Neural progenitor cell (in vitro differentiated cells): ENCODE measurements at regions not wholly inside any gene's neighbourhood (a gene's known extent, or its start where the extent isn't known, plus 50 kb on each side); places are given as distances from the start of the nearest gene placed in this dataset.

Source experiments
- DNase-seq: peaks from one replicate; pipeline ENCODE4 v3.0.0-alpha.2; 2016; ENCODE audit warnings: low spot score
- H2AFZ ChIP-seq: fragments of 200-600 bp; sonication (generic); replicated peaks from 2 replicates; pipeline ENCODE4 v1.6.1; 2016; ENCODE audit warnings: antibody characterized with exemption
- H3F3A ChIP-seq: fragments of 200-600 bp; sonication (generic); 2 replicates; pipeline ENCODE4 v1.6.1; 2016; ENCODE audit warnings: antibody characterized with exemption, low read depth
- H3K27ac ChIP-seq: fragments of 200-600 bp; sonication (generic); 2 replicates; pipeline ENCODE4 v1.5.1; 2016; ENCODE audit warnings: mild to moderate bottlenecking
- H3K27me3 ChIP-seq: fragments of 200-600 bp; sonication (generic); 2 replicates; pipeline ENCODE4 v1.6.1; 2016; ENCODE audit warnings: mild to moderate bottlenecking, moderate library complexity
- H3K36me3 ChIP-seq: fragments of 200-600 bp; sonication (generic); 2 replicates; pipeline ENCODE4 v1.5.1; 2016
- H3K4me1 ChIP-seq: fragments of 200-600 bp; sonication (generic); 2 replicates; pipeline ENCODE4 v1.6.1; 2016; ENCODE audit warnings: mixed run types
- H3K4me2 ChIP-seq: fragments of 200-600 bp; sonication (generic); 2 replicates; pipeline ENCODE4 v1.6.1; 2016
- H3K4me3 ChIP-seq: fragments of 200-600 bp; sonication (generic); 2 replicates; pipeline ENCODE4 v1.5.1; 2016
- H3K79me2 ChIP-seq: fragments of 200-600 bp; sonication (generic); 2 replicates; pipeline ENCODE4 v1.6.1; 2016; ENCODE audit warnings: low read depth
- H3K9ac ChIP-seq: fragments of 200-600 bp; sonication (generic); 2 replicates; pipeline ENCODE4 v1.6.1; 2016
- H3K9me3 ChIP-seq: fragments of 200-600 bp; sonication (generic); 2 replicates; pipeline ENCODE4 v1.5.1; 2016; ENCODE audit warnings: low read depth
- H4K20me1 ChIP-seq: fragments of 200-600 bp; sonication (generic); 2 replicates; pipeline ENCODE4 v1.6.1; 2016; ENCODE audit warnings: low read depth
- H3K27ac Mint-ChIP-seq: 3 replicates; pipeline ENCODE4 v1.8.0; 2021; ENCODE audit warnings: mixed read lengths
- H3K27me3 Mint-ChIP-seq: 2 replicates; pipeline ENCODE4 v1.8.0; 2022; ENCODE audit warnings: low read depth, mild to moderate bottlenecking, inconsistent platforms, moderate library complexity, mixed read lengths; ENCODE audit not compliant: insufficient read depth
- H3K36me3 Mint-ChIP-seq: 3 replicates; pipeline ENCODE4 v1.8.0; 2021; ENCODE audit warnings: mixed read lengths
- H3K4me1 Mint-ChIP-seq: 3 replicates; pipeline ENCODE4 v1.8.0; 2021; ENCODE audit warnings: mixed read lengths
- H3K4me3 Mint-ChIP-seq: 3 replicates; pipeline ENCODE4 v1.8.0; 2021; ENCODE audit warnings: mild to moderate bottlenecking, moderate library complexity, mixed read lengths
- H3K9me3 Mint-ChIP-seq: 3 replicates; pipeline ENCODE4 v1.8.0; 2020; ENCODE audit warnings: mixed read lengths
- CTCF ChIP-seq: fragments of 200-600 bp; sonication (generic); IDR thresholded peaks from 2 replicates; pipeline ENCODE4 v1.5.1; 2017; ENCODE audit warnings: antibody characterized with exemption, mild to moderate bottlenecking
- EZH2 ChIP-seq: fragments of 200-600 bp; sonication (generic); IDR thresholded peaks from 2 replicates; pipeline ENCODE4 v1.6.1; 2017; ENCODE audit warnings: antibody characterized with exemption, mild to moderate bottlenecking, moderate library complexity
- EZH2phosphoT487 ChIP-seq: fragments of 200-600 bp; sonication (generic); IDR thresholded peaks from 2 replicates; pipeline ENCODE4 v1.6.1; 2017; ENCODE audit warnings: antibody characterized with exemption

DNA sequence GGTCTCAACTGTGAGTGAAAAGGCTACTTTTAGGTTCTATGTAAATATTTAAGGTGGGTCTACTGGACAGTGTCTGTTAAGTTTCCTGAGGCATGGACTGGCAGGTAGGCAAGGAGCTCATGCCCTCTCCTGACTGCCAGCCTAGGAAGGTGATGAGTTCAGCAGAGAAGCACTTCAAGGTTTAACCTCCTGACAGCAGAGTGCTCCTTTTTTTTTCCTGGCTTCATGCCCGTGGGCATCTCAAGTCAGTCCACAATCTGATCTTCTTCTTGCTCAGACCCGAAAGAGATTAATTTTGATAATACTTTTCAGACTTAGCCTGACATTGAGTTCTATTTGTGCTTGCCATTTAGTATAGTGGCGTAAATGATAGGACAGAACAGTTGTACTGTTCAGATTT is 241.9 kb upstream of the NREP start:
- Histone ChIP-seq H3K36me3 (no peaks in the 10 kb centered on the region), H3K4me3 (no peak overlapping the region), H3K27me3 (no peaks in the 10 kb centered on the region), H3K27ac (no peak overlapping the region), H3F3A (no peaks in the 10 kb centered on the region), H3K4me2 (no peak overlapping the region), H3K79me2 (no peaks in the 10 kb centered on the region), H3K9ac (no peak overlapping the region), H4K20me1 (no peaks in the 10 kb centered on the region), H3K9me3 (no peaks in the 10 kb centered on the region), H3K4me1 (no peaks in the 10 kb centered on the region), H2AFZ (no peak overlapping the region)
- Mint-ChIP-seq H3K27me3 (peaks cover 2% of the 10 kb centered on the region), H3K36me3 (no peaks in the 10 kb centered on the region), H3K27ac (no peak overlapping the region), H3K4me3 (no peak overlapping the region), H3K9me3 (peaks cover 3% of the 10 kb centered on the region), H3K4me1 (peaks cover 3% of the 10 kb centered on the region)
- TF ChIP-seq EZH2phosphoT487 (no peak), CTCF (no peak), EZH2 (no peak)
- no peak for DNase-seq

DNA sequence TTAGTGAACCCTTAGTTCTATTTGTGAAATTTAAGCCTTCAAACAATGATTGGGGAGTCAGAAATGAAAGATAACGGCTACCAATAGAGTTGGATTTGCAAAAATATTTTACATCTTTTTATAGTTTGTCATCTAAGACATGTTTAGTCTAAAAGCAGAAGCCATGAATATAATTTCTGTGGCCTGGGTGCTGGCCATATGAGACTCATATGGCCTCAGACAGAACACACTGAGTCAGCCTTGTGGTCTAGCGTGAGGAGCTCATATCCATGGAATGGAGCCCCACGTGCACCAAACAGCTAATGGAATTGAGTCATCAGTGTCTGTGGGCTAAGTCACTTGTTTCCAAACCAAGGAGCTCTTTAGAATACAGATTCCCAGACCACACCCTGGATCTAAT is 240.7 kb upstream of the NREP start:
- peaks cover 3% of the 10 kb centered on the region for H3K9me3 Mint-ChIP-seq
- H3K4me3 Mint-ChIP-seq: no peak overlapping the region
- no peak for TF ChIP-seq EZH2
- no peak for TF ChIP-seq CTCF
- TF ChIP-seq EZH2phosphoT487: no peak
- peaks cover 3% of the 10 kb centered on the region for H3K4me1 Mint-ChIP-seq
- no peak overlapping the region for H3K4me2 ChIP-seq
- no peaks in the 10 kb centered on the region for H3K9me3 ChIP-seq
- DNase-seq: no peak
- H3K4me1 ChIP-seq: no peaks in the 10 kb centered on the region
- no peaks in the 10 kb centered on the region for H3K79me2 ChIP-seq
- no peak overlapping the region for H3K9ac ChIP-seq
- no peak overlapping the region for H2AFZ ChIP-seq
- H3K27ac ChIP-seq: no peak overlapping the region
- no peak overlapping the region for H3K4me3 ChIP-seq
- H3K36me3 Mint-ChIP-seq: no peaks in the 10 kb centered on the region
- no peaks in the 10 kb centered on the region for H3K36me3 ChIP-seq
- no peaks in the 10 kb centered on the region for H3F3A ChIP-seq
- H3K27ac Mint-ChIP-seq: no peak overlapping the region
- H4K20me1 ChIP-seq: no peaks in the 10 kb centered on the region
- peaks cover 2% of the 10 kb centered on the region for H3K27me3 Mint-ChIP-seq
- no peaks in the 10 kb centered on the region for H3K27me3 ChIP-seq

- H3K9me3 ChIP-seq: no peaks in the 10 kb centered on the region
- H3K4me1 ChIP-seq: no peaks in the 10 kb centered on the region
- H3K4me3 ChIP-seq: no peak overlapping the region
- H3K9ac ChIP-seq: no peak overlapping the region
- H3K27me3 Mint-ChIP-seq: peaks cover 2% of the 10 kb centered on the region
- H3K27ac ChIP-seq: no peak overlapping the region
- H3K79me2 ChIP-seq: no peaks in the 10 kb centered on the region
- no peak overlapping the region for H3K27ac Mint-ChIP-seq
- no peaks in the 10 kb centered on the region for H3K27me3 ChIP-seq
- peak overlapping the region; percentile 78 for H2AFZ ChIP-seq
- H3K36me3 ChIP-seq: no peaks in the 10 kb centered on the region
- no peaks in the 10 kb centered on the region for H4K20me1 ChIP-seq
- TF ChIP-seq EZH2: no peak
- TF ChIP-seq CTCF: no peak
- no peak for TF ChIP-seq EZH2phosphoT487
- no peaks in the 10 kb centered on the region for H3F3A ChIP-seq
- no peak for DNase-seq
- H3K36me3 Mint-ChIP-seq: no peaks in the 10 kb centered on the region
- no peak overlapping the region for H3K4me3 Mint-ChIP-seq
- H3K9me3 Mint-ChIP-seq: peaks cover 3% of the 10 kb centered on the region
- peaks cover 3% of the 10 kb centered on the region for H3K4me1 Mint-ChIP-seq
- H3K4me2 ChIP-seq: no peak overlapping the region
Observed at GRCh38 chr5:111997308-111997707, 240.3 kb upstream of the NREP start.

DNA sequence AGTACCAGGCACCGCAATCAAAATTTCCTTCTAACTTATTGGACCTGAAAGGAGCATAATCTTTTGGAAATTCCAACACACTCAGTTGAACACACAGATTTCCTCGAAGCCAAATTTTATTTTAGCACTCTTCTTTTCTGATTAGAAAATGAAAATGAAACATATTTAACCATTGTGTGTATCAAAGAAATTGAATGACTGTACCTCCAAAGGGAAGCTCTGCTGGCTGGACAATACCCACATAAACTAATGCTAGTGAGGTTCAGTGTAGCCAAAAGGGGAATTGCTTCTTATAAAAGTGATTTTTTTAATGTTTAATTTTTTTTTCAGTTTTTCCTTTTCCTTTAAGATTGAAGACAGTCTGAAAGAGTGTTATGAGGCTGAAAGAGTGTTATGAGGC is 239.6 kb upstream of the NREP start:
- TF ChIP-seq CTCF: no peak
- TF ChIP-seq EZH2: no peak
- no peak for TF ChIP-seq EZH2phosphoT487
- Mint-ChIP-seq H3K4me3 (no peak overlapping the region), H3K27me3 (peaks cover 2% of the 10 kb centered on the region), H3K9me3 (peaks cover 7% of the 10 kb centered on the region), H3K36me3 (no peaks in the 10 kb centered on the region), H3K4me1 (peaks cover 3% of the 10 kb centered on the region), H3K27ac (no peak overlapping the region)
- Histone ChIP-seq H3K79me2 (no peaks in the 10 kb centered on the region), H3K4me2 (no peak overlapping the region), H3K4me3 (no peak overlapping the region), H3K9me3 (no peaks in the 10 kb centered on the region), H4K20me1 (no peaks in the 10 kb centered on the region), H3F3A (no peaks in the 10 kb centered on the region), H3K9ac (no peak overlapping the region), H2AFZ (no peak overlapping the region), H3K27ac (no peak overlapping the region), H3K27me3 (no peaks in the 10 kb centered on the region), H3K36me3 (no peaks in the 10 kb centered on the region), H3K4me1 (no peaks in the 10 kb centered on the region)
- no peak for DNase-seq
